GM23338 (cell line): ENCODE measurements at regions not wholly inside any gene's neighbourhood (a gene's known extent, or its start where the extent isn't known, plus 50 kb on each side); places are given as distances from the start of the nearest gene placed in this dataset.

Source experiments
- ATAC-seq: fragments of 200-7000 bp; cut with Tn5 transposase; 3 replicates; pipeline ENCODE4 v1.9.1; 2020
- DNase-seq: peaks from one replicate; pipeline ENCODE4 v3.0.0-alpha.2; 2015; ENCODE audit warnings: low spot score
- H2AFZ ChIP-seq: fragments of 200-600 bp; sonication (generic); 2 replicates; pipeline ENCODE4 v1.8.0; 2016; ENCODE audit warnings: antibody characterized with exemption, mild to moderate bottlenecking, moderate library complexity
- H3F3A ChIP-seq: fragments of 200-600 bp; sonication (generic); replicated peaks from 2 replicates; pipeline ENCODE4 v1.8.0; 2017; ENCODE audit warnings: antibody characterized with exemption, mixed run types, low read depth
- H3K27ac ChIP-seq: fragments of 200-600 bp; sonication (generic); 2 replicates; pipeline ENCODE4 v1.6.1; 2016; ENCODE audit warnings: low read depth
- H3K27me3 ChIP-seq: fragments of 200-600 bp; sonication (generic); 2 replicates; pipeline ENCODE4 v1.8.0; 2016; ENCODE audit warnings: mild to moderate bottlenecking, mixed run types, moderate library complexity; ENCODE audit not compliant: insufficient read depth
- H3K36me3 ChIP-seq: fragments of 200-600 bp; sonication (generic); 2 replicates; pipeline ENCODE4 v1.8.0; 2016; ENCODE audit warnings: mild to moderate bottlenecking; ENCODE audit not compliant: insufficient read depth
- H3K4me1 ChIP-seq: fragments of 200-600 bp; sonication (generic); 2 replicates; pipeline ENCODE4 v1.8.0; 2016; ENCODE audit warnings: mild to moderate bottlenecking, moderate library complexity; ENCODE audit not compliant: insufficient read depth
- H3K4me2 ChIP-seq: fragments of 200-600 bp; sonication (generic); 2 replicates; pipeline ENCODE4 v1.7.1; 2017; ENCODE audit warnings: mixed run types
- H3K4me3 ChIP-seq: fragments of 200-600 bp; sonication (generic); 2 replicates; pipeline ENCODE4 v1.6.1; 2016; ENCODE audit warnings: mixed run types
- H3K79me2 ChIP-seq: fragments of 200-600 bp; sonication (generic); replicated peaks from 2 replicates; pipeline ENCODE4 v1.8.0; 2017; ENCODE audit warnings: mild to moderate bottlenecking; ENCODE audit not compliant: insufficient read depth
- H3K9me2 ChIP-seq: fragments of 200-600 bp; sonication (generic); 2 replicates; pipeline ENCODE4 v1.8.0; 2017; ENCODE audit not compliant: insufficient read depth
- H4K20me1 ChIP-seq: fragments of 200-600 bp; sonication (generic); replicated peaks from 2 replicates; pipeline ENCODE4 v1.8.0; 2017; ENCODE audit warnings: mild to moderate bottlenecking; ENCODE audit not compliant: insufficient read depth
- H3K27ac Mint-ChIP-seq: 2 replicates; pipeline ENCODE4 v1.8.0; 2020; ENCODE audit warnings: inconsistent platforms, mild to moderate bottlenecking, moderate library complexity, mixed read lengths
- H3K27me3 Mint-ChIP-seq: 3 replicates; pipeline ENCODE4 v1.8.0; 2022; ENCODE audit warnings: low read depth, mild to moderate bottlenecking, moderate library complexity, mixed read lengths, inconsistent platforms; ENCODE audit not compliant: insufficient read depth, poor library complexity
- H3K36me3 Mint-ChIP-seq: 3 replicates; pipeline ENCODE4 v1.8.0; 2021; ENCODE audit warnings: low read depth, mild to moderate bottlenecking, inconsistent platforms, moderate library complexity, mixed read lengths
- H3K4me1 Mint-ChIP-seq: 3 replicates; pipeline ENCODE4 v1.8.0; 2020; ENCODE audit warnings: mild to moderate bottlenecking, inconsistent platforms, mixed read lengths
- H3K4me3 Mint-ChIP-seq: 3 replicates; pipeline ENCODE4 v1.8.0; 2021; ENCODE audit warnings: moderate library complexity, mild to moderate bottlenecking, inconsistent platforms, mixed read lengths
- H3K9me3 Mint-ChIP-seq: 3 replicates; pipeline ENCODE4 v1.8.0; 2020; ENCODE audit warnings: moderate library complexity, mild to moderate bottlenecking, inconsistent platforms, mixed read lengths
- CREB1 ChIP-seq: fragments of 250-450 bp; sonication (Bioruptor Pico); IDR thresholded peaks from 2 replicates; pipeline ENCODE4 v1.5.0; 2020; ENCODE audit warnings: low read depth, mild to moderate bottlenecking, moderate library complexity
- CTCF ChIP-seq, 2 experiments: fragments of 200-600 bp in 1 of 2; sonication (generic) in 1 of 2; conservative IDR thresholded peaks; 2 replicates each; pipeline versions ENCODE4 v1.5.1 to v1.6.1; 2016 to 2017; ENCODE audit warnings: antibody characterized with exemption in 2 of 2, low read depth in 2 of 2, mild to moderate bottlenecking in 2 of 2, moderate library complexity in 1 of 2
- EZH2 ChIP-seq: fragments of 200-600 bp; sonication (generic); IDR thresholded peaks from one replicate; pipeline ENCODE4 v1.8.0; 2017; ENCODE audit warnings: antibody characterized with exemption, mild to moderate bottlenecking, low read depth; ENCODE audit not compliant: unreplicated experiment
- JUNB ChIP-seq: IDR thresholded peaks from one replicate; pipeline ENCODE4 v1.6.1; 2016; ENCODE audit warnings: antibody characterized with exemption; ENCODE audit not compliant: unreplicated experiment
- NANOG ChIP-seq: IDR thresholded peaks from 2 replicates; pipeline ENCODE4 v1.6.1; 2016; ENCODE audit warnings: antibody characterized with exemption, borderline replicate concordance
- POLR2AphosphoS5 ChIP-seq: IDR thresholded peaks from 2 replicates; pipeline ENCODE4 v1.6.1; 2016; ENCODE audit warnings: antibody characterized with exemption, low read depth
- REST ChIP-seq: IDR thresholded peaks from one replicate; pipeline ENCODE4 v1.6.1; 2018; ENCODE audit warnings: antibody characterized with exemption; ENCODE audit not compliant: unreplicated experiment
- STAT1 ChIP-seq: IDR thresholded peaks from one replicate; pipeline ENCODE4 v1.6.1; 2016; ENCODE audit warnings: antibody characterized with exemption; ENCODE audit not compliant: unreplicated experiment
- ZNF114 ChIP-seq: fragments of 250-450 bp; sonication (Bioruptor Pico); IDR thresholded peaks from 2 replicates; pipeline ENCODE4 v1.5.0; 2020; ENCODE audit warnings: mild to moderate bottlenecking, moderate library complexity
- ZNF331 ChIP-seq: fragments of 250-450 bp; sonication (Bioruptor Pico); IDR thresholded peaks from 2 replicates; pipeline ENCODE4 v1.5.0; 2020; ENCODE audit warnings: low read depth, mild to moderate bottlenecking, moderate library complexity

- ATAC-seq (no peak), DNase-seq (no peak)
- TF ChIP-seq POLR2AphosphoS5 (no peak), EZH2 (no peak), ZNF331 (CRISPR knock-in tag) (no peak), ZNF114 (CRISPR knock-in tag) (no peak)
- Histone ChIP-seq H2AFZ (no peak overlapping the region), H3K4me3 (no peak overlapping the region), H3K79me2 (no peaks in the 10 kb centered on the region), H3K27ac (no peak overlapping the region), H3F3A (no peaks in the 10 kb centered on the region), H3K9me2 (no peaks in the 10 kb centered on the region), H4K20me1 (no peaks in the 10 kb centered on the region), H3K27me3 (no peaks in the 10 kb centered on the region), H3K4me1 (no peaks in the 10 kb centered on the region), H3K36me3 (peaks cover 8% of the 10 kb centered on the region; the same call in 1 of the 2 replicates), H3K4me2 (no peak overlapping the region)
- no peaks in the 10 kb centered on the region for H3K27me3 Mint-ChIP-seq
- H3K4me3 Mint-ChIP-seq = no peak overlapping the region
- no peak overlapping the region for H3K27ac Mint-ChIP-seq
- H3K36me3 Mint-ChIP-seq = peaks cover 16% of the 10 kb centered on the region; the same call in 2 of the 3 replicates
- H3K9me3 Mint-ChIP-seq = peaks cover 16% of the 10 kb centered on the region
- no peaks in the 10 kb centered on the region for H3K4me1 Mint-ChIP-seq
Measured at GRCh38 chr5:120354126-120354525, 110.0 kb upstream of the PRR16 start.

GRCh38 chr5:120358949-120359348 lies 105.2 kb upstream of the PRR16 start:
- H3K4me1 ChIP-seq = no peaks in the 10 kb centered on the region
- Mint-ChIP-seq H3K27me3 (no peaks in the 10 kb centered on the region), H3K4me1 (no peaks in the 10 kb centered on the region), H3K9me3 (no peaks in the 10 kb centered on the region), H3K27ac (no peak overlapping the region), H3K4me3 (no peak overlapping the region), H3K36me3 (no peaks in the 10 kb centered on the region)
- no peaks in the 10 kb centered on the region for H4K20me1 ChIP-seq
- H3K36me3 ChIP-seq = no peaks in the 10 kb centered on the region
- H3K4me2 ChIP-seq = no peak overlapping the region
- TF ChIP-seq NANOG (no peak), EZH2 (no peak), STAT1 (no peak), REST (no peak), CREB1 (CRISPR knock-in tag) (no peak)
- no peaks in the 10 kb centered on the region for H3K27me3 ChIP-seq
- no peaks in the 10 kb centered on the region for H3F3A ChIP-seq
- no peaks in the 10 kb centered on the region for H3K9me2 ChIP-seq
- no peak overlapping the region for H3K27ac ChIP-seq
- no peak overlapping the region for H2AFZ ChIP-seq
- DNase-seq (no peak), ATAC-seq (no peak)
- no peaks in the 10 kb centered on the region for H3K79me2 ChIP-seq
- H3K4me3 ChIP-seq = no peak overlapping the region

GRCh38 chr5:120361941-120362340 lies 102.2 kb upstream of the PRR16 start:
- no peak overlapping the region for H3K4me2 ChIP-seq
- no peaks in the 10 kb centered on the region for H3K4me1 ChIP-seq
- no peaks in the 10 kb centered on the region; the same call in 1 of the 2 replicates for H3K9me2 ChIP-seq
- no peaks in the 10 kb centered on the region for H3K9me3 Mint-ChIP-seq
- no peaks in the 10 kb centered on the region for H3K27me3 Mint-ChIP-seq
- H3K27me3 ChIP-seq = no peaks in the 10 kb centered on the region
- no peaks in the 10 kb centered on the region for H4K20me1 ChIP-seq
- H3K4me1 Mint-ChIP-seq = no peaks in the 10 kb centered on the region
- peak overlapping the region; percentile 91 for H3K27ac Mint-ChIP-seq
- no peaks in the 10 kb centered on the region for H3K36me3 ChIP-seq
- ATAC-seq = no peak
- no peak overlapping the region for H3K4me3 Mint-ChIP-seq
- no peak for DNase-seq
- H3K4me3 ChIP-seq = no peak overlapping the region
- no peaks in the 10 kb centered on the region for H3K36me3 Mint-ChIP-seq
- H3F3A ChIP-seq = no peaks in the 10 kb centered on the region
- H3K79me2 ChIP-seq = no peaks in the 10 kb centered on the region
- H2AFZ ChIP-seq = no peak overlapping the region; the same call in 1 of the 2 replicates
- H3K27ac ChIP-seq = no peak overlapping the region
- TF ChIP-seq ZNF114 (CRISPR knock-in tag) (no peak), CREB1 (CRISPR knock-in tag) (no peak), CTCF (conservative IDR thresholded peaks at IDR 0.05; ENCODE audit: low read depth in 2 of 2) (no peak), ZNF331 (CRISPR knock-in tag) (no peak), JUNB (no peak), EZH2 (no peak), NANOG (no peak)
